SK-N-MC (cell line): ENCODE measurements at regions not wholly inside any gene's neighbourhood (a gene's known extent, or its start where the extent isn't known, plus 50 kb on each side); places are given as distances from the start of the nearest gene placed in this dataset.

Experiments used
- EZH2 ChIP-seq: fragments of 200-600 bp; sonication (generic); IDR thresholded peaks from one replicate; pipeline ENCODE4 v1.6.1; 2017; ENCODE audit warnings: antibody characterized with exemption
- FOXP2 ChIP-seq: optimal IDR thresholded peaks from 2 replicates; pipeline ENCODE3; 2011; ENCODE audit warnings: mild to moderate bottlenecking, moderate library complexity; ENCODE audit not compliant: insufficient read depth; ENCODE audit errors: extremely low read length, control extremely low read depth

DNA sequence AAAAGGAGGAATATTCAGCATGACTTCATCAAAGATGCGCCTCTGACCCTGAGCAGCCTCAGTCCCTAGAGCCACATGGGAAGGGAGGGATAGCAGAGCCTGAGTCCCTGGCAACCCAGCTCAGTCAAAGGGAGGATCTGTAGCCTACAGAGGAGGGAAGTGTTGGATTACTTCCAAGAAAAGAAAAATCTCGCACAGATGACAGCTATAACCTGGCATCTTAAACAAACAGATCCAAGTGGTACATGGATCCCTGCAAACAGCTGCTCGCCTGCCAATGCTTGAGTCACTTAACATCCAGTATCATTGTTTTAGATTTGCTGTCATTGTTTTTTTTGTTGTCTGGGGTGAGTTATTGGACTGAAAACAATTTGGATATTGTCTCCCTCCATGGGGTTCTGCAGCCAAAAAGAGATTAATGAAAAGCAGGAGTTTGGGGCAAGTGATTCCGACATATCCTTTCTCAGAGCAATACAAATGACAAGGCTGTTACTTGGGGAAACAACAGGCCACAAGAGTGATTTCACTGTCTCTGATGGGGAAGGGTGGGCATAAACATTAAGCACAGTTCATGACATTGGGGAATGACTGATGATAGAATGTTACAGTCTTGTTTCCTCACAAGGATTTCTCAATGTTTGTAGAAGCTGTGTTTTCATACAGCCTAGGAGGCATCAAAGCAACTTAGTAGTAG lies 153.5 kb upstream of the KIF2A start:
- TF ChIP-seq EZH2 (no peak), FOXP2 (no peak)
